ENCODE measurements at regions not wholly inside any gene's neighbourhood (a gene's known extent, or its start where the extent isn't known, plus 50 kb on each side); places are given as distances from the start of the nearest gene placed in this dataset.

DNA sequence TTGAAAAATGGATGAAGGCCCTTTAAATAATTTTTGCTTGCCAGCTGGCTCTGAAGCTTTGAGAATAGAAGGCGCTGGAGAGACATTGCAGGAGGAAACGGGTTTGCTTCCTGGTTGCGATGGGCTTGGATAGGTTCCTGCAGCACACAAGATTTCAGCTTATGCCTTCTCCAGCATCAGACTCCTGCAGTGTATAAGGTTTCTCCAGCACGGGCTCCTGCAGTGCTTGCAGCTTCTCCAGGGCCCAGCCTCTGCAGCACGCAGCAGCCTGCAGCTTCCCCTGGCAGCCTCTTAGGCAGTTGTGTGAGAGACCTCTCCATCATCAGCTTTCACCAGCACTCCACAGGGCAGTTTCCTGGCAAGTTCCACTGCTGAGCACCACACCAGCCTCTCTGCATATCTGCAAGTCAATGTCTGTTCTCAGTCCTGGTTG is 78.7 kb upstream of the ZDHHC17 start:
- Histone ChIP-seq H3K36me3 (ENCODE audit: low read depth, low read length) (no peaks in the 10 kb centered on the region), H2AFZ (ENCODE audit: low read length) (no peak overlapping the region), H3K9me3 (ENCODE audit: low read length) (no peaks in the 10 kb centered on the region), H4K20me1 (ENCODE audit: low read length) (no peaks in the 10 kb centered on the region), H3K27ac (ENCODE audit: low read length) (no peak overlapping the region), H3K79me2 (ENCODE audit: low read length) (no peaks in the 10 kb centered on the region), H3K9ac (ENCODE audit: low read length) (no peak overlapping the region), H3K9me2 (replicated peaks; ENCODE audit: low read length) (no peaks in the 10 kb centered on the region), H3K4me1 (ENCODE audit: insufficient read depth, low read length) (peaks cover 11% of the 10 kb centered on the region), H3K4me2 (ENCODE audit: low read length) (no peak overlapping the region), H3K4me3 (ENCODE audit: low read length) (no peak overlapping the region), H3K27me3 (ENCODE audit: low read length) (no peaks in the 10 kb centered on the region), H3F3A (ENCODE audit: low read length, unreplicated experiment) (no peaks in the 10 kb centered on the region)
- POLR2A ChIA-PET (ENCODE audit: unreplicated experiment): no interaction called here
- ATAC-seq: no peak; the same call in 1 of the 2 replicates
- intact Hi-C loops (cut with micrococcal nuclease): loop anchor here (5.0 kb wide), 2 partner anchors 53 to 107 kb away; no protein-coding TSS in a partner anchor
- CTCF ChIA-PET: no interaction called here
- TF ChIP-seq, protein P1, sequence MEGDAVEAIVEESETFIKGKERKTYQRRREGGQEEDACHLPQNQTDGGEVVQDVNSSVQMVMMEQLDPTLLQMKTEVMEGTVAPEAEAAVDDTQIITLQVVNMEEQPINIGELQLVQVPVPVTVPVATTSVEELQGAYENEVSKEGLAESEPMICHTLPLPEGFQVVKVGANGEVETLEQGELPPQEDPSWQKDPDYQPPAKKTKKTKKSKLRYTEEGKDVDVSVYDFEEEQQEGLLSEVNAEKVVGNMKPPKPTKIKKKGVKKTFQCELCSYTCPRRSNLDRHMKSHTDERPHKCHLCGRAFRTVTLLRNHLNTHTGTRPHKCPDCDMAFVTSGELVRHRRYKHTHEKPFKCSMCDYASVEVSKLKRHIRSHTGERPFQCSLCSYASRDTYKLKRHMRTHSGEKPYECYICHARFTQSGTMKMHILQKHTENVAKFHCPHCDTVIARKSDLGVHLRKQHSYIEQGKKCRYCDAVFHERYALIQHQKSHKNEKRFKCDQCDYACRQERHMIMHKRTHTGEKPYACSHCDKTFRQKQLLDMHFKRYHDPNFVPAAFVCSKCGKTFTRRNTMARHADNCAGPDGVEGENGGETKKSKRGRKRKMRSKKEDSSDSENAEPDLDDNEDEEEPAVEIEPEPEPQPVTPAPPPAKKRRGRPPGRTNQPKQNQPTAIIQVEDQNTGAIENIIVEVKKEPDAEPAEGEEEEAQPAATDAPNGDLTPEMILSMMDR (conservative IDR thresholded peaks at IDR 0.05; ENCODE audit: low read depth, low read length): no peak
- TF ChIP-seq EZH2 (IDR thresholded peaks at IDR 0.05; ENCODE audit: low read length, unreplicated experiment) (no peak), EZH2phosphoT487 (IDR thresholded peaks at IDR 0.05; ENCODE audit: borderline replicate concordance, low read length) (no peak)
- no peak for DNase-seq
- no TSS peak for BruUV-seq (replicated peaks)

DNA sequence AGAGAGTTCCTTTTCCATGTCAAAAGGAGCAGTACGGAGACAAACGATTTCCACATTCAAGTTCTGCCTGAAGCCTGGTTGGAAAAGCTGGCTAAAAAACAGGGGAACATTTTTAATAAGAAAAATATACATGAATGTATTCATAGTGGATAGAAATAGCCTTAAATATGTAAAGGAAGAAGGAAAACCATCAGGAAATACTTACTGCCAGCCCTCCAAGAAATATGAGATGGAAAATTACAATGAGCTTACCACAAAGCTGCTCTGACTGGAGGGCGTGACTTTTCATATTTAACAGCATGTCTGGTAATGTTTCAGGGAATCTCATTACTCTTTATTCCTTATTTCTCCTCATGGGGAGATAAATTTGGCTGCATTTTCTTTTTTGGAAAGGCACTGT is 75.9 kb upstream of the ZDHHC17 start:
- no peaks in the 10 kb centered on the region for H3K9me2 ChIP-seq (replicated peaks; ENCODE audit: low read length)
- no peak for TF ChIP-seq EZH2phosphoT487 (IDR thresholded peaks at IDR 0.05; ENCODE audit: borderline replicate concordance, low read length)
- TF ChIP-seq, protein P1 (conservative IDR thresholded peaks at IDR 0.05; ENCODE audit: low read depth, low read length): no peak
- TF ChIP-seq EZH2 (IDR thresholded peaks at IDR 0.05; ENCODE audit: low read length, unreplicated experiment): no peak
- H2AFZ ChIP-seq (ENCODE audit: low read length): peak overlapping the region; percentile 46; the same call in 1 of the 2 replicates
- no peaks in the 10 kb centered on the region for H3K79me2 ChIP-seq (ENCODE audit: low read length)
- DNase-seq: peak; percentile 21
- intact Hi-C loops (cut with micrococcal nuclease): loop anchor here (5.0 kb wide), 2 partner anchors 56 to 104 kb away; no protein-coding TSS in a partner anchor
- H4K20me1 ChIP-seq (ENCODE audit: low read length): no peaks in the 10 kb centered on the region
- peak overlapping the region; percentile 44 for H3K4me2 ChIP-seq (ENCODE audit: low read length)
- ATAC-seq: peak; percentile 75
- H3F3A ChIP-seq (ENCODE audit: low read length, unreplicated experiment): no peaks in the 10 kb centered on the region
- no peaks in the 10 kb centered on the region for H3K36me3 ChIP-seq (ENCODE audit: low read depth, low read length)
- H3K9me3 ChIP-seq (ENCODE audit: low read length): no peaks in the 10 kb centered on the region
- no peak overlapping the region for H3K4me3 ChIP-seq (ENCODE audit: low read length)
- no TSS peak for BruUV-seq (replicated peaks)
- H3K4me1 ChIP-seq (ENCODE audit: insufficient read depth, low read length): peaks cover 11% of the 10 kb centered on the region
- H3K27me3 ChIP-seq (ENCODE audit: low read length): no peaks in the 10 kb centered on the region
- ChIA-PET POLR2A (ENCODE audit: unreplicated experiment) (no interaction called here), CTCF (no interaction called here)
- no peak overlapping the region for H3K27ac ChIP-seq (ENCODE audit: low read length)
- no peak overlapping the region for H3K9ac ChIP-seq (ENCODE audit: low read length)

DNA sequence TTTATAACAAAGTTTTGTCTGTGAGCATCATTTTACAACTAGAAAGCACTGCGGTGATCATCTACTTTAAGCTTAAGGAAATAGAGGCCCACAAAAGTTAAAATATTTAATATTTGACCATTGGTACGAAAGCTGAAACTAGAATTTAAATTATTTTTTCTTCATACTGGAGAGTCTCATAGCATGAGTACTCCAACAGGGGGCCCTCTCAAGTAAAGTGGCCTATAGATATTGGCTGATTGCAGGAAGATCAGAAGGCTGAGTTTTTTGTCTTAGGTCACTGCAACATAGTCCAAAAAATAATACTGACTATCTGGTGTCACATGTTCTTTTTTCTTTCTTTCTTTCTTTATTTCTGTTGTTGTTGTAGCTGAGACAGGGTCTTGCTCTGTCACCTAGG is 75.3 kb upstream of the ZDHHC17 start:
- no peak for TF ChIP-seq EZH2 (IDR thresholded peaks at IDR 0.05; ENCODE audit: low read length, unreplicated experiment)
- TF ChIP-seq, protein P1 (conservative IDR thresholded peaks at IDR 0.05; ENCODE audit: low read depth, low read length): peak; percentile 51
- H3F3A ChIP-seq (ENCODE audit: low read length, unreplicated experiment): no peaks in the 10 kb centered on the region

More for the DNA sequence above, 75.3 kb upstream of the ZDHHC17 start:
- Histone ChIP-seq H3K27me3 (ENCODE audit: low read length) (no peaks in the 10 kb centered on the region), H3K9ac (ENCODE audit: low read length) (no peak overlapping the region), H4K20me1 (ENCODE audit: low read length) (no peaks in the 10 kb centered on the region), H3K9me2 (replicated peaks; ENCODE audit: low read length) (no peaks in the 10 kb centered on the region), H3K79me2 (ENCODE audit: low read length) (no peaks in the 10 kb centered on the region), H3K4me1 (ENCODE audit: insufficient read depth, low read length) (peaks cover 11% of the 10 kb centered on the region), H3K27ac (ENCODE audit: low read length) (no peak overlapping the region), H3K36me3 (ENCODE audit: low read depth, low read length) (no peaks in the 10 kb centered on the region), H2AFZ (ENCODE audit: low read length) (no peak overlapping the region), H3K9me3 (ENCODE audit: low read length) (no peaks in the 10 kb centered on the region), H3K4me2 (ENCODE audit: low read length) (peak overlapping the region; percentile 44; the same call in 1 of the 2 replicates), H3K4me3 (ENCODE audit: low read length) (no peak overlapping the region)
- ATAC-seq (no peak), DNase-seq (no peak)
- CTCF ChIA-PET: no interaction called here
- POLR2A ChIA-PET (ENCODE audit: unreplicated experiment): no interaction called here
- intact Hi-C loops (cut with micrococcal nuclease): loop anchor here (5.0 kb wide), 2 partner anchors 56 to 104 kb away; no protein-coding TSS in a partner anchor
- no TSS peak for BruUV-seq (replicated peaks)
